ENCODE measurements at regions not wholly inside any gene's neighbourhood (a gene's known extent, or its start where the extent isn't known, plus 50 kb on each side); places are given as distances from the start of the nearest gene placed in this dataset.

GRCh38 chr4:74524985-74525384, 80.0 kb downstream of the AREG start:
- no peak for TF ChIP-seq POLR2A (IDR thresholded peaks at IDR 0.05)
- TF ChIP-seq CTCF (IDR thresholded peaks at IDR 0.05): no peak
